SH-SY5Y (cell line): ENCODE measurements at regions not wholly inside any gene's neighbourhood (a gene's known extent, or its start where the extent isn't known, plus 50 kb on each side); places are given as distances from the start of the nearest gene placed in this dataset.

Source experiments
- GATA2 ChIP-seq: IDR thresholded peaks from 2 replicates; pipeline ENCODE4 v1.6.1; 2011; ENCODE audit warnings: mild to moderate bottlenecking, low read depth, low read length
- GATA3 ChIP-seq: IDR thresholded peaks from 2 replicates; pipeline ENCODE4 v1.6.1; 2011; ENCODE audit warnings: low read depth, mild to moderate bottlenecking, low read length, moderate library complexity

- TF ChIP-seq GATA3 (no peak), GATA2 (no peak)
Measured at GRCh38 chr6:49001856-49002541, 461.1 kb downstream of the MMUT start.
